ENCODE measurements at regions not wholly inside any gene's neighbourhood (a gene's known extent, or its start where the extent isn't known, plus 50 kb on each side); places are given as distances from the start of the nearest gene placed in this dataset.

- no peaks in the 10 kb centered on the region for H3K4me1 Mint-ChIP-seq (ENCODE audit: low read depth)
- H3K27me3 Mint-ChIP-seq (ENCODE audit: insufficient read depth), result no peaks in the 10 kb centered on the region
- no peak overlapping the region for H3K4me3 Mint-ChIP-seq
- no peak for DNase-seq
- peaks cover 55% of the 10 kb centered on the region for H3K9me3 Mint-ChIP-seq
- H3K36me3 Mint-ChIP-seq (ENCODE audit: low read depth), result peaks cover 4% of the 10 kb centered on the region; the same call in 1 of the 2 replicates
- TF ChIP-seq, protein P1, sequence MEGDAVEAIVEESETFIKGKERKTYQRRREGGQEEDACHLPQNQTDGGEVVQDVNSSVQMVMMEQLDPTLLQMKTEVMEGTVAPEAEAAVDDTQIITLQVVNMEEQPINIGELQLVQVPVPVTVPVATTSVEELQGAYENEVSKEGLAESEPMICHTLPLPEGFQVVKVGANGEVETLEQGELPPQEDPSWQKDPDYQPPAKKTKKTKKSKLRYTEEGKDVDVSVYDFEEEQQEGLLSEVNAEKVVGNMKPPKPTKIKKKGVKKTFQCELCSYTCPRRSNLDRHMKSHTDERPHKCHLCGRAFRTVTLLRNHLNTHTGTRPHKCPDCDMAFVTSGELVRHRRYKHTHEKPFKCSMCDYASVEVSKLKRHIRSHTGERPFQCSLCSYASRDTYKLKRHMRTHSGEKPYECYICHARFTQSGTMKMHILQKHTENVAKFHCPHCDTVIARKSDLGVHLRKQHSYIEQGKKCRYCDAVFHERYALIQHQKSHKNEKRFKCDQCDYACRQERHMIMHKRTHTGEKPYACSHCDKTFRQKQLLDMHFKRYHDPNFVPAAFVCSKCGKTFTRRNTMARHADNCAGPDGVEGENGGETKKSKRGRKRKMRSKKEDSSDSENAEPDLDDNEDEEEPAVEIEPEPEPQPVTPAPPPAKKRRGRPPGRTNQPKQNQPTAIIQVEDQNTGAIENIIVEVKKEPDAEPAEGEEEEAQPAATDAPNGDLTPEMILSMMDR (IDR thresholded peaks at IDR 0.05), result no peak
- H3K27ac Mint-ChIP-seq, result no peak overlapping the region
Measured at GRCh38 chr4:171719691-171720090, 93.5 kb upstream of the GALNTL6 start.

DNA sequence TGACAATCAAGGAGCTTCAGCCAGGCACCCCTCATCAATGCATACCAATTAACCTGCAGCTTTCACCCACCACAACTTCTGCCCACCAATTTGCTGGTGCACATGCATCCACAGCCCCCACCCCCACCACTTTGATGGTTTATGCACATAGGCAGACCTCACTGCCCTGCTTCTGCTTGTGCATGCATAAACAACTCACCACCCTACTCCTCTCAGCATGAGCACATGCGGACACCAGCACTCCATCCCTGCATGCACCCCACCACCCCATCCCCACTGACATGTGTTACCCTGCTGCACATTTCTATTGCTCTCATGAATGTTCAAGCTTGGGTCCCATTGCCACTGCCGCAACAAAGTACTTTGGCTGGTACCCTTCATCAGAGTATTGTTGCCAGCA is 94.5 kb upstream of the GALNTL6 start:
- H3K36me3 Mint-ChIP-seq (ENCODE audit: low read depth), result peaks cover 4% of the 10 kb centered on the region; the same call in 1 of the 2 replicates
- H3K27me3 Mint-ChIP-seq (ENCODE audit: insufficient read depth), result no peaks in the 10 kb centered on the region
- H3K9me3 Mint-ChIP-seq, result peaks cover 45% of the 10 kb centered on the region
- H3K4me1 Mint-ChIP-seq (ENCODE audit: low read depth), result no peaks in the 10 kb centered on the region
- TF ChIP-seq, protein P1 (IDR thresholded peaks at IDR 0.05), result no peak
- DNase-seq, result no peak
- no peak overlapping the region for H3K27ac Mint-ChIP-seq
- no peak overlapping the region for H3K4me3 Mint-ChIP-seq

DNA sequence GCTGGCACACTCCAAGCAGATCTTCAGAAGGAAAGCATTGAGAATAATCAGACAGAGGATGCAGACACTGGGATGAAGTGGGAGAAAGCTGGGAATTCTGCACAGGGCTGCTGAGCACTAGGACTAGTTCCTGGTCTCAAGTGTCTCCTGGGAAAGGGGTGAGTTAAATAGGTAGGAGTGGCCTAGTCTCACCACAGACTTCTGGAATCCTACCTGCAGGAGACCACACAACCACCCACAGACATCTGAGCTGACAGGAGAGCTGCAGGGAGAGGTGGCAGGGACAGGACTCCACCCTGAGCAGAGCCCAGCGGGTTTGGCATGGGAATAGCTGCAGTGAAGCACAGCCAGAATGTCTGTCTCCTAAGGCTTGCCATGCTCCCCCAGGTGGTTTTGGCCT is 95.1 kb upstream of the GALNTL6 start:
- Mint-ChIP-seq H3K27ac (no peak overlapping the region), H3K9me3 (peaks cover 39% of the 10 kb centered on the region), H3K4me3 (no peak overlapping the region), H3K27me3 (ENCODE audit: insufficient read depth) (no peaks in the 10 kb centered on the region), H3K36me3 (ENCODE audit: low read depth) (peaks cover 4% of the 10 kb centered on the region; the same call in 1 of the 2 replicates), H3K4me1 (ENCODE audit: low read depth) (no peaks in the 10 kb centered on the region)
- TF ChIP-seq, protein P1 (IDR thresholded peaks at IDR 0.05), result no peak
- DNase-seq, result no peak

- TF ChIP-seq, protein P1 (IDR thresholded peaks at IDR 0.05), result no peak
- Mint-ChIP-seq H3K27me3 (ENCODE audit: insufficient read depth) (no peaks in the 10 kb centered on the region), H3K4me3 (no peak overlapping the region), H3K36me3 (ENCODE audit: low read depth) (no peaks in the 10 kb centered on the region), H3K4me1 (ENCODE audit: low read depth) (no peaks in the 10 kb centered on the region), H3K9me3 (peaks cover 31% of the 10 kb centered on the region), H3K27ac (no peak overlapping the region)
- no peak for DNase-seq
Measured at GRCh38 chr4:171717231-171717741, 95.9 kb upstream of the GALNTL6 start.

DNA sequence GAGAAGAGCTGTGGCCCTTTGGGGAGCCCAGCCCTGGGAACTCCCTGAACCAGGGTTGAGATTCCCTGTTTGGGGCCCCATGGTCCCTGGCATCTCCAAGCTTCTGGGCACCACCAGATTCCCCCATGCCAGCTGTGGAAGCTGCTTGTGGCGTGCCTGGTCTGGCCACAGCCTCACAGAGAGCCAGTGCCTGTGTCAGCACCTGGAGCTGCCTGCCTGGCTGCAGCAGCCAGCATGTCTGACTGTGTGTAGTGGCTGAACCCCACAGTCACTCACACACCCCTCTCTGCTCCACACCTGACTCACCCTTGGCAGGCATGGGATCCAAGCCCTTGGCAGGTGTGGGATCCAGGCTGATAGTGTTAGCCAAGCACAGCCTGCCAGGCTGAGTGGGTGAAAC is 97.2 kb upstream of the GALNTL6 start:
- TF ChIP-seq, protein P1 (IDR thresholded peaks at IDR 0.05), result no peak
- no peak for DNase-seq
- Mint-ChIP-seq H3K27ac (no peak overlapping the region), H3K4me3 (no peak overlapping the region), H3K27me3 (ENCODE audit: insufficient read depth) (no peaks in the 10 kb centered on the region), H3K36me3 (ENCODE audit: low read depth) (no peaks in the 10 kb centered on the region), H3K9me3 (peaks cover 19% of the 10 kb centered on the region; the same call in 1 of the 2 replicates), H3K4me1 (ENCODE audit: low read depth) (no peaks in the 10 kb centered on the region)

Measured in HFFc6 (cell line).